ENCODE measurements at regions not wholly inside any gene's neighbourhood (a gene's known extent, or its start where the extent isn't known, plus 50 kb on each side); places are given as distances from the start of the nearest gene placed in this dataset.

DNA sequence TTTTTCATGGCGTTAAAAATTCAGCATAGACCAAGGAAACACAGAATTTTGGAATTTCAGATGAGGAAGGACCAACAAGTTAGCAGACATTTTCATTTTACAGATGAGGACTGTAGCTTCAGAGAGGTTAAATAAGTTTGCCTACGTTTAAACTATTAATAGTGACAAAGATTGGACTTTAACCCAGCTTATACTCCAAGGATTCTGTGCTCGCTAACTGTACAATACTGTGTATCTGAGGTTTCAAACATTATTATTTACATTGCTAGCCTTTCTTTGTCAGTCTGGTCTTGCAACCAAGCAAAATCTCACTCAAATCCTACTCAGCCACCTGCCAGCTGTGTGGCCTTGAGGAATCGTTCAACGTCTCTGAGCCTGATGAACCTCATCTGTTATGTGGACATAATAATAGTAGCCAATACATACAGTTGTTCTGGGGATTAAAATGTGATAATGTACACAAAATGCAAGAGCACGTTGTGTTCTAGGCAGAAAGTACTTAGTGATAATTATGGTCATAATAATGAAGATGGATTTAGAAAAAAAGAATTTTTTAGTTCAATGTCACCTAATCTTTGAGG, 462.4 kb upstream of the TRIB2 start:
- DNase-seq (ENCODE audit: low read depth): no peak

GRCh38 chr2:12256206-12256605, 460.5 kb upstream of the TRIB2 start:
- DNase-seq (ENCODE audit: low read depth): no peak

DNA sequence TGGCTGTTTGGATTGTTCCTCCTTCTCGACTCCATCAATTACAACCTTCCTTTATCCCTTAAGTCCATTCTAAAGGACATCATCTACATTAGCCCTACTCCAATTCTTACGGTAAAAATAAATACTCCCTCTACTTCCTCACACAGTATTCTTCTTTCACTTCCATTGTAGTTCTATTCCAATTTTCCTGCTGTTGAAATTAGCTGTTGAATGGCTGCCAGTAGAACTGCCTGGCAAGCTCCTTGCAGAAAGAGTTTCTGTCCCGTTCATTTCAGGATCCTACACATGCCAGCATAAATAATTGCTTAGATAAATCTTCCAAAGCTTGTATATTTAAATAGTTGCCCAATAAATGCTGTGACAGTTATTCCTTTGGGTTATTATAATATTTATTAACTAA, 459.3 kb upstream of the TRIB2 start:
- no peak for DNase-seq (ENCODE audit: low read depth)

- DNase-seq (ENCODE audit: low read depth): no peak
Observed at GRCh38 chr2:12259493-12259892, 457.2 kb upstream of the TRIB2 start.

GRCh38 chr2:12261986-12262680, 454.6 kb upstream of the TRIB2 start:
- DNase-seq (ENCODE audit: low read depth): no peak

GRCh38 chr2:12262681-12263436, 453.9 kb upstream of the TRIB2 start:
- DNase-seq (ENCODE audit: low read depth): no peak

- no peak for DNase-seq (ENCODE audit: low read depth)
Observed at GRCh38 chr2:12263730-12264129, 453.0 kb upstream of the TRIB2 start.

DNA sequence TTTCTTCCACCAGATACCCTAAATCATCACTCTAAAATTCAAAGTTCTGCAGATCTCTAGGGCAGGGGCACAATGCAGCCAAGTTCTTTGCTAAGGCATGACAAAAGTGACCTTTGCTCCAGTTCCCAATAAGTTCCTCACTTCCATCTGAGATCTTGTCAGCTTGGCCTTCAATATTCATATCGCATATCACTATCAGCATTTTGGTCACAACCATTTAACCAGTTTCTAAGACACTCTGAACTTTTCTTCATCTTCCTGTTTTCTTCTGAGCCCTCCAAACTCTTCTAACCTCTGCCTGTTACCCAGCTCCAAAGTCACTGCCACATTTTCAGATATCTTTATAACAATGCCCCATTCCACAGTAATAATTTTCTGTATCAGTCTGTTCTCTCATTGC, 452.6 kb upstream of the TRIB2 start:
- no peak for DNase-seq (ENCODE audit: low read depth)

GRCh38 chr2:12265646-12266045, 451.1 kb upstream of the TRIB2 start:
- no peak for DNase-seq (ENCODE audit: low read depth)

DNA sequence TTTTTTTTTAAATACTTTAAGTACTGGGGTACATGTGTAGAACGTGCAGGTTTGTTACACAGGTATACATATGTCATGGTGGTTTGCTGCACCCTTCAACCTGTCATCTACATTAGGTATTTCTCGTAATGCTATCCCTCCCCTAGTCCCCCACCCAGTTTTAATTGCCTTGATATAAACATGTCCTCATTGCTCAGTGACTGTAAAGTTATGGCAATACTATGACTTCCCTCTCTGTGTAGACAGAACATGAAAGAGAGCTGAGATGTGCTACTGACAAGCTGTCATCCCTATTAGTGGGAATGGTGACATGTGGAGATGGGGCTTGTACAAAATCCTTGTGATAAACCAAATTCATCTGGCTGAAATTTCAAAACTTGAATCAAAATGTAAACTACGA, 449.7 kb upstream of the TRIB2 start:
- DNase-seq (ENCODE audit: low read depth): no peak

DNA sequence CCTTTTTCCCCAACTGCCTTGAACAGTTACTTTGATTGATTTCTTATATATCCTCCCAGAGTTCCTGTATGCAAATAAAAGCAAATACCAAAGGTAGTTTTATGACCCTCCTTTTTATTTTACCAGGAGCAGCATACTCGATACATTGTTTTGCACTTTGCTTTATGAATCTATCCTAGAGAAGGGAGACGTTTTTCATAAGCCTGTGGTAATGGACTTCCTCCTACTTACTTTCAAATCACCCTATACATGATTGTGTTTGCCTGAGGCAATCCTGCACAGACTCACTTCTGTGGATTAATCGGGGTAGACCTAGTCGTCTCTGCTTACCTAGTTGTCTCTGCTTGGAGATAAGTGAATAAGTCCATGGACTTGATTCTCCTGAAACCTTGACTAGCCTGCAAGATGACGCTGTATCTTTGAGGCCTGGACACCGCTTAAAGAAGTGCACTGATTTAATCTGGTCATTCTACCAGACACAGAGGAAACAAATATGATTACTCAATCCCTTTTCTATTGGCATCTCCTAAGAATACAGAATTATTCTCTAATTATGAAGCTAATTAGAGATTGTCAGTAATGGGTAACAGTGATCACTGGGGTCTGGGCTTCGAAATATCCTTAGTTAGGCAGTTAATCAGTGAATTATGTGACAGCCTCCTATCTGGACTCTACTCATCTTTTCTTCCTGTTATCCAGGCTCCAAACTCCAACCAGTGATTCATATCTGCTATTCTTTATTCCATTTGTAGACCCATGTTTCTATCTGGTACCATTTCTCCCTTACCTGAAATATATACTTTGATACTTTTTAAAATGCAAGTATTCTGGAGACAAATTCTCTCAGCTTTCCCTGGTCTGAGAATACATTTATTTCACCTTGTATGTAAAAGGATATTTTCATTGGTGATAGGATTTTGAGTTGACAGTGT, 447.4 kb upstream of the TRIB2 start:
- no peak for DNase-seq (ENCODE audit: low read depth)

DNA sequence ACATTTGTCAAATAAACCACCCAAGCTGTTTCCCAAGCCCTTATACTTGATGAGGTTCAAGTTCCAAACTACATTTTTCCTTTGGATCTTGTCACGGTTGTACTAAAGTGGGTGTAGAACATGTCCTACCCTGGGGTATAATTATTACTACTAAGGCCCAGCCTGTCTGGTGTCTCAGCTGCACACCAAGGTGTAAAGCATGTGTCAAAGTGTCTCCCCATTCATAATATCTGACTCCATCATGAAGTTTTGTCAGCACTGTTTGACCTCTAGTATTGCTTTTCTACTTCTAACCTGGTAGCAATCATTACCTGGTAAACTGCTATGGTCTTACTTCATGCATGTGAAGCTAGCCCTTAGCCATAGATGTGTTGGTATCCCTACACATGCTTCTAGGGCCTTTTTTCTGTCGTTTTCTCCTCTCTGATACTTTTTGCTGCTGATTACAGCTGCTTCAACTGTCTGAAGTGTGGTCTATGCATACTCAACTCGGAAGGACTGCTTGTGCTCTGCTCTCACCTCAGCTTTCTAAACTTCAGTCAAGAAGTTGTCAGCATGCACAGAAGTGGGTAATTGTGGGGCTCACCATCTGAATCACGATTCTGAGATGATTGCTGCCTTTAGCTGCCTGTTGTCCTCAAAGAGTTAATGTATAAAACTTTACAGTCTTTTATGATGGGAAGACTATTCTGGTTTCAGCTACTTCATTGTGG, 445.7 kb upstream of the TRIB2 start:
- no peak for DNase-seq (ENCODE audit: low read depth)

GRCh38 chr2:12271589-12271984, 445.1 kb upstream of the TRIB2 start:
- no peak for DNase-seq (ENCODE audit: low read depth)

- no peak for DNase-seq (ENCODE audit: low read depth)
Observed at GRCh38 chr2:12273111-12273510, 443.6 kb upstream of the TRIB2 start.

GRCh38 chr2:12274591-12274990, 442.1 kb upstream of the TRIB2 start:
- no peak for DNase-seq (ENCODE audit: low read depth)

DNA sequence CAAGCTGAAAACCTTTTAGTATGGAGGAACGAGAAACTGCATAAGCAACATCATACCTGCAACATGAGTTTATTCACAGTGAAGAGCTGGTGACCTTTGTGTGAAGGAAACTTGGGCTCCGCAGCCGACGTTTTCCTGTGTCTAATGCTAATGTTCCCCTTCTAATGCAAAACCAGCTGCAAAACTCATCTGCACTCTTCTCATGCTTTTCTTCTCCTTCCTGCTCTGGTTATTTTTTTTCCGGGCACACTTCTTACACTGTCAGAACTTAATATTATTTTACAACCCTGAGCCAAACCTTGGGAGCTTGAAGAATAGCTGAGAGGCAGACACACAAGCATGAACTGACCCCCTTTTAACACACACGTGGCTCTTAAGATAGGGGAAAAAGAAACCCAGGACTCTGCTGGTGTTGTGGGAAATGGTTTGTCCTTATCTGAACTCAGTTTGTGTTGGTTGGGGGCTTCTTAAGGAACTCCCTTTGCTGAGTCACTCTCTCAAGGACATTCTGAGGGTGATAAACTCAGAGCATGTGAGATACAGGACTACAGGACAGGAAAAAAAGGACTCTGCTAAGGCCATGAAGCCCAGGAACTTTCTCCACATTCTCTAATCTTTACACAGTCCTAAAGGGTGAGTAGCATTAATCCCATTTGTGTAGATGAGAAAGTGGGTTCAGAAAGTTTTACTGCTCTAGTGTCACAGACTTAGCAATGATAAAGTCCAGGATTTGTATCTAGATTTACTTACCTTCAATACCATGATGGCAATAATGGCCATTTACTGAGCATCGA, 439.3 kb upstream of the TRIB2 start:
- DNase-seq (ENCODE audit: low read depth): no peak

DNA sequence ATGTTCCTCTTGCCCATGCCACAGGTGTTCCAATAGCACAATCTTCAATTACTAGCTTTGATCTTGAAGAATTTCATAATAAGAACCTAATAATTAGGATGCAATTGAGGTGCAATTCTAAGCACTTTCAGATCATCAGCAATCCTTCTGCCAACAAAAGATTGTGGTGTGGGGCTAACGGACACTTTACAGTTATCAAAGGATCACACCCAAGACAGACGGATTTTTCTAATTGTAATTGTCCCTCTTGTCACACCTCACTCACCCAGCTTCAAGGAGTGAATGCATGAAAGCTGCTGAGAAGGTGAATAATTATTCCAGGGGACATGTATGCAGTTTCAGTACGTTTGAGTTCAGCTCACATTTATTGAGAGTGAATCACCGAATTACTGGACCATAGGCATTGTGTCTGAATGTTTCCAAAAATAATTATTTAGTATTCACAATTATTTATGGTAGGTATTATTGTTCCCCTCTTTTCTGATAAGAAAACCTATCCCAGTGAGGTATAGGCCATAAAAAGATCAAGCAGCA, 438.5 kb upstream of the TRIB2 start:
- DNase-seq (ENCODE audit: low read depth): no peak

GRCh38 chr2:12282780-12283695, 433.7 kb upstream of the TRIB2 start:
- DNase-seq (ENCODE audit: low read depth): no peak

DNA sequence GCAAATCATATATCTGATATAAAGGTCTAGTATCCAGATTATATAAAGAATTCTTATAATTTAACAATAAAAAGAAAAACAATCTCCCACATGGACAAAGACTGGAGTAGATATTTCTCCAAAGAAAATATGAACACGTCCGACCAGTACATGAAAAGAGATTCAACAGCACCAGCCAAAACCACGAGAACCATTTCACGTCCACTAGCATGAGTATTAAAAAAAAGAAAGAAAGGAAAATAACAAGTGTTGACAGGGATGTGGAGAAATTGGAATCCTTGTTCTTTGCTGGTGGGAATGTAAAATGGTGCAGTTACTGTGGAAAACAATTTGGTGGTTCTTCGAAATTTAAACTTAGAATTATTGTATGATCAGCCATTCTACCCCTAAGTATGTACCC, 432.7 kb upstream of the TRIB2 start:
- DNase-seq (ENCODE audit: low read depth): no peak

- DNase-seq (ENCODE audit: low read depth): no peak
Observed at GRCh38 chr2:12284487-12284886, 432.2 kb upstream of the TRIB2 start.

All from stimulated activated CD8-positive, alpha-beta memory T cell treated with anti-CD3 and anti-CD28 coated beads, Interleukin-7, amount 100 ng/mL, for 24 hours (primary cell).